WTC11 (cell line): ENCODE measurements at regions not wholly inside any gene's neighbourhood (a gene's known extent, or its start where the extent isn't known, plus 50 kb on each side); places are given as distances from the start of the nearest gene placed in this dataset.

Experiments
- ATAC-seq: fragments of 200-7000 bp; cut with Tn5 transposase; 2 replicates; pipeline ENCODE4 v1.10.0; 2021; ENCODE audit warnings: mild to moderate bottlenecking, moderate library complexity
- CTCF ChIA-PET: fragments of 300-600 bp; sonication (Branson Sonifier 250); formaldehyde crosslinking; loops from one replicate; lab custom pipeline; 2021; ENCODE audit warnings: antibody characterized with exemption; lab: Charles Lee
- POLR2A ChIA-PET: fragments of 350-600 bp; sonication (Branson Sonifier 250); formaldehyde crosslinking; loops from one replicate; lab custom pipeline; 2021; ENCODE audit warnings: antibody characterized with exemption; lab: Charles Lee
- DNase-seq: peaks from one replicate; pipeline ENCODE4 v3.0.0; 2021; ENCODE audit warnings: low spot score
- H3K27ac Mint-ChIP-seq: 2 replicates; pipeline ENCODE4 v1.8.0; 2021; ENCODE audit warnings: mixed read lengths
- H3K27me3 Mint-ChIP-seq: 2 replicates; pipeline ENCODE4 v1.8.0; 2021; ENCODE audit warnings: low read depth, mild to moderate bottlenecking, moderate library complexity, mixed read lengths
- H3K36me3 Mint-ChIP-seq: 2 replicates; pipeline ENCODE4 v1.8.0; 2021; ENCODE audit warnings: mixed read lengths
- H3K4me1 Mint-ChIP-seq: 2 replicates; pipeline ENCODE4 v1.8.0; 2022; ENCODE audit warnings: mixed read lengths
- H3K4me3 Mint-ChIP-seq: 2 replicates; pipeline ENCODE4 v1.8.0; 2021; ENCODE audit warnings: mild to moderate bottlenecking, moderate library complexity, mixed read lengths
- H3K9me3 Mint-ChIP-seq: 2 replicates; pipeline ENCODE4 v1.8.0; 2021; ENCODE audit warnings: mixed read lengths
- CBFB ChIP-seq: sonication (generic); formaldehyde crosslinking; IDR thresholded peaks from 2 replicates; pipeline ENCODE4 v1.8.1; 2022; ENCODE audit warnings: mild to moderate bottlenecking, low read depth, missing genetic modification reagents
- CREB1 ChIP-seq: sonication (generic); formaldehyde crosslinking; IDR thresholded peaks from 2 replicates; pipeline ENCODE4 v1.8.0; 2023; ENCODE audit warnings: mild to moderate bottlenecking, missing genetic modification reagents
- CREM ChIP-seq: sonication (generic); formaldehyde crosslinking; IDR thresholded peaks from 2 replicates; pipeline ENCODE4 v1.8.1; 2022; ENCODE audit warnings: mild to moderate bottlenecking, missing genetic modification reagents, moderate library complexity
- ELF4 ChIP-seq: sonication (generic); formaldehyde crosslinking; IDR thresholded peaks from 2 replicates; pipeline ENCODE4 v1.8.1; 2022; ENCODE audit warnings: low read depth, mild to moderate bottlenecking, moderate library complexity, missing genetic modification reagents
- GRHL2 ChIP-seq: fragments of 250-450 bp; sonication (Bioruptor Pico); IDR thresholded peaks from 2 replicates; pipeline ENCODE4 v1.8.0; 2022; ENCODE audit warnings: mild to moderate bottlenecking, moderate library complexity; ENCODE audit not compliant: insufficient replicate concordance, severe bottlenecking
- GTF2I ChIP-seq: fragments of 250-450 bp; sonication (Bioruptor Pico); conservative IDR thresholded peaks from 2 replicates; pipeline ENCODE4 v1.4.0; 2021; ENCODE audit warnings: mild to moderate bottlenecking
- HMGA2 ChIP-seq: fragments of 250-450 bp; sonication (Bioruptor Pico); IDR thresholded peaks from 2 replicates; pipeline ENCODE4 v1.4.0; 2021; ENCODE audit warnings: mild to moderate bottlenecking, moderate library complexity
- JUN ChIP-seq: sonication (generic); formaldehyde crosslinking; IDR thresholded peaks from 2 replicates; pipeline ENCODE4 v1.8.0; 2023; ENCODE audit warnings: mild to moderate bottlenecking, missing genetic modification reagents
- MLX ChIP-seq: sonication (generic); formaldehyde crosslinking; IDR thresholded peaks from 2 replicates; pipeline ENCODE4 v1.8.1; 2023; ENCODE audit warnings: mild to moderate bottlenecking, missing genetic modification reagents, moderate library complexity
- MXD4 ChIP-seq: fragments of 250-450 bp; sonication (Bioruptor Pico); IDR thresholded peaks from 2 replicates; pipeline ENCODE4 v1.8.0; 2021; ENCODE audit warnings: mild to moderate bottlenecking, moderate library complexity, borderline replicate concordance
- NR2C2 ChIP-seq: sonication (generic); formaldehyde crosslinking; IDR thresholded peaks from 2 replicates; pipeline ENCODE4 v1.8.0; 2022; ENCODE audit warnings: mild to moderate bottlenecking, missing genetic modification reagents
- OVOL2 ChIP-seq: fragments of 250-450 bp; sonication (Bioruptor Pico); IDR thresholded peaks from 2 replicates; pipeline ENCODE4 v1.9.0; 2021; ENCODE audit warnings: mild to moderate bottlenecking, borderline replicate concordance
- RELA ChIP-seq: sonication (generic); formaldehyde crosslinking; IDR thresholded peaks from 2 replicates; pipeline ENCODE4 v1.8.1; 2022; ENCODE audit warnings: missing genetic modification reagents, mild to moderate bottlenecking, borderline replicate concordance
- SP1 ChIP-seq: sonication (generic); formaldehyde crosslinking; conservative IDR thresholded peaks from 2 replicates; pipeline ENCODE4 v1.8.1; 2022; ENCODE audit warnings: missing genetic modification reagents
- TEAD4 ChIP-seq: sonication (generic); formaldehyde crosslinking; IDR thresholded peaks from 2 replicates; pipeline ENCODE4 v1.8.0; 2022; ENCODE audit warnings: mild to moderate bottlenecking, missing genetic modification reagents
- TP53 ChIP-seq: sonication (generic); formaldehyde crosslinking; IDR thresholded peaks from 2 replicates; pipeline ENCODE4 v1.8.1; 2023; ENCODE audit warnings: mild to moderate bottlenecking, missing genetic modification reagents
- USF1 ChIP-seq: sonication (generic); formaldehyde crosslinking; IDR thresholded peaks from 2 replicates; pipeline ENCODE4 v1.8.0; 2022; ENCODE audit warnings: mild to moderate bottlenecking, missing genetic modification reagents
- ZBTB21 ChIP-seq: sonication (generic); formaldehyde crosslinking; IDR thresholded peaks from 2 replicates; pipeline ENCODE4 v1.8.1; 2023; ENCODE audit warnings: mild to moderate bottlenecking, missing genetic modification reagents, borderline replicate concordance
- ZNF138 ChIP-seq: sonication (generic); formaldehyde crosslinking; conservative IDR thresholded peaks from 2 replicates; pipeline ENCODE4 v1.8.1; 2022; ENCODE audit warnings: mild to moderate bottlenecking, moderate library complexity, missing genetic modification reagents
- ZNF219 ChIP-seq: sonication (generic); formaldehyde crosslinking; IDR thresholded peaks from 2 replicates; pipeline ENCODE4 v1.8.0; 2023; ENCODE audit warnings: missing genetic modification reagents, mild to moderate bottlenecking, borderline replicate concordance
- ZNF263 ChIP-seq: sonication (generic); formaldehyde crosslinking; IDR thresholded peaks from 2 replicates; pipeline ENCODE4 v1.8.1; 2022; ENCODE audit warnings: low read depth, mild to moderate bottlenecking, moderate library complexity, missing genetic modification reagents
- ZNF396 ChIP-seq: fragments of 250-450 bp; sonication (Bioruptor Pico); IDR thresholded peaks from 2 replicates; pipeline ENCODE4 v1.8.0; 2021; ENCODE audit warnings: mild to moderate bottlenecking, moderate library complexity, borderline replicate concordance
- ZNF416 ChIP-seq: fragments of 250-450 bp; sonication (Bioruptor Pico); IDR thresholded peaks from 2 replicates; pipeline ENCODE4 v1.9.0; 2021; ENCODE audit warnings: mild to moderate bottlenecking, inconsistent platforms
- ZNF423 ChIP-seq: fragments of 250-450 bp; sonication (Bioruptor Pico); IDR thresholded peaks from 2 replicates; pipeline ENCODE4 v2.1.2; 2022; ENCODE audit warnings: mild to moderate bottlenecking, moderate library complexity
- ZNF532 ChIP-seq: fragments of 250-450 bp; sonication (Bioruptor Pico); IDR thresholded peaks from 2 replicates; pipeline ENCODE4 v1.9.0; 2021; ENCODE audit warnings: mild to moderate bottlenecking, borderline replicate concordance
- ZNF671 ChIP-seq: fragments of 250-450 bp; sonication (Bioruptor Pico); IDR thresholded peaks from 2 replicates; pipeline ENCODE4 v1.8.0; 2021; ENCODE audit warnings: mild to moderate bottlenecking
- TF ChIP-seq, protein P1 (sequence below): sonication (generic); formaldehyde crosslinking; IDR thresholded peaks from 2 replicates; pipeline ENCODE4 v1.8.1; 2023; ENCODE audit warnings: mild to moderate bottlenecking, missing genetic modification reagents
- TF ChIP-seq, protein P2 (sequence below): sonication (generic); formaldehyde crosslinking; conservative IDR thresholded peaks from 2 replicates; pipeline ENCODE4 v1.8.1; 2023; ENCODE audit warnings: mild to moderate bottlenecking, low read depth, missing genetic modification reagents, moderate library complexity

- H3K27me3 Mint-ChIP-seq = no peaks in the 10 kb centered on the region
- H3K36me3 Mint-ChIP-seq = peaks cover 5% of the 10 kb centered on the region
- ChIA-PET CTCF (no interaction called here), POLR2A (no interaction called here)
- DNase-seq = no peak
- ATAC-seq = no peak
- H3K4me3 Mint-ChIP-seq = no peak overlapping the region
- H3K9me3 Mint-ChIP-seq = peaks cover 5% of the 10 kb centered on the region
- peaks cover 6% of the 10 kb centered on the region for H3K4me1 Mint-ChIP-seq
- TF ChIP-seq CBFB (CRISPR knock-in tag) (no peak), CREM (no peak), MXD4 (CRISPR knock-in tag) (no peak), OVOL2 (CRISPR knock-in tag) (no peak), JUN (CRISPR knock-in tag) (no peak), USF1 (CRISPR knock-in tag) (no peak), NR2C2 (CRISPR knock-in tag) (no peak), MLX (CRISPR knock-in tag) (no peak), ZNF532 (no peak), ZNF219 (CRISPR knock-in tag) (no peak), ELF4 (CRISPR knock-in tag) (no peak), TEAD4 (CRISPR knock-in tag) (no peak), ZNF263 (CRISPR knock-in tag) (no peak), HMGA2 (CRISPR knock-in tag) (no peak), RELA (no peak), ZNF423 (no peak)
- TF ChIP-seq, protein P1, sequence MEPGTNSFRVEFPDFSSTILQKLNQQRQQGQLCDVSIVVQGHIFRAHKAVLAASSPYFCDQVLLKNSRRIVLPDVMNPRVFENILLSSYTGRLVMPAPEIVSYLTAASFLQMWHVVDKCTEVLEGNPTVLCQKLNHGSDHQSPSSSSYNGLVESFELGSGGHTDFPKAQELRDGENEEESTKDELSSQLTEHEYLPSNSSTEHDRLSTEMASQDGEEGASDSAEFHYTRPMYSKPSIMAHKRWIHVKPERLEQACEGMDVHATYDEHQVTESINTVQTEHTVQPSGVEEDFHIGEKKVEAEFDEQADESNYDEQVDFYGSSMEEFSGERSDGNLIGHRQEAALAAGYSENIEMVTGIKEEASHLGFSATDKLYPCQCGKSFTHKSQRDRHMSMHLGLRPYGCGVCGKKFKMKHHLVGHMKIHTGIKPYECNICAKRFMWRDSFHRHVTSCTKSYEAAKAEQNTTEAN = no peak
- no peak overlapping the region for H3K27ac Mint-ChIP-seq
Observed at GRCh38 chr16:59224401-59224800, 490.3 kb upstream of the GOT2 start.

- ChIA-PET POLR2A (no interaction called here), CTCF (no interaction called here)
- H3K27me3 Mint-ChIP-seq = no peaks in the 10 kb centered on the region
- DNase-seq (no peak), ATAC-seq (no peak)
- H3K9me3 Mint-ChIP-seq = peaks cover 19% of the 10 kb centered on the region
- H3K4me1 Mint-ChIP-seq = peaks cover 6% of the 10 kb centered on the region
- no peak overlapping the region for H3K27ac Mint-ChIP-seq
- H3K4me3 Mint-ChIP-seq = no peak overlapping the region
- no peaks in the 10 kb centered on the region for H3K36me3 Mint-ChIP-seq
- TF ChIP-seq GRHL2 (no peak), ZNF416 (CRISPR knock-in tag) (no peak), TP53 (CRISPR knock-in tag) (no peak), MXD4 (CRISPR knock-in tag) (no peak), RELA (no peak), CREB1 (CRISPR knock-in tag) (no peak), ZNF396 (CRISPR knock-in tag) (no peak), ZNF138 (CRISPR knock-in tag) (no peak), ZBTB21 (CRISPR knock-in tag) (no peak), SP1 (no peak), GTF2I (CRISPR knock-in tag) (no peak), ZNF671 (CRISPR knock-in tag) (no peak)
- TF ChIP-seq, protein P2, sequence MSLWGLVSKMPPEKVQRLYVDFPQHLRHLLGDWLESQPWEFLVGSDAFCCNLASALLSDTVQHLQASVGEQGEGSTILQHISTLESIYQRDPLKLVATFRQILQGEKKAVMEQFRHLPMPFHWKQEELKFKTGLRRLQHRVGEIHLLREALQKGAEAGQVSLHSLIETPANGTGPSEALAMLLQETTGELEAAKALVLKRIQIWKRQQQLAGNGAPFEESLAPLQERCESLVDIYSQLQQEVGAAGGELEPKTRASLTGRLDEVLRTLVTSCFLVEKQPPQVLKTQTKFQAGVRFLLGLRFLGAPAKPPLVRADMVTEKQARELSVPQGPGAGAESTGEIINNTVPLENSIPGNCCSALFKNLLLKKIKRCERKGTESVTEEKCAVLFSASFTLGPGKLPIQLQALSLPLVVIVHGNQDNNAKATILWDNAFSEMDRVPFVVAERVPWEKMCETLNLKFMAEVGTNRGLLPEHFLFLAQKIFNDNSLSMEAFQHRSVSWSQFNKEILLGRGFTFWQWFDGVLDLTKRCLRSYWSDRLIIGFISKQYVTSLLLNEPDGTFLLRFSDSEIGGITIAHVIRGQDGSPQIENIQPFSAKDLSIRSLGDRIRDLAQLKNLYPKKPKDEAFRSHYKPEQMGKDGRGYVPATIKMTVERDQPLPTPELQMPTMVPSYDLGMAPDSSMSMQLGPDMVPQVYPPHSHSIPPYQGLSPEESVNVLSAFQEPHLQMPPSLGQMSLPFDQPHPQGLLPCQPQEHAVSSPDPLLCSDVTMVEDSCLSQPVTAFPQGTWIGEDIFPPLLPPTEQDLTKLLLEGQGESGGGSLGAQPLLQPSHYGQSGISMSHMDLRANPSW = no peak
Observed at GRCh38 chr16:59220011-59220410, 485.9 kb upstream of the GOT2 start.
